Stimulated activated CD8-positive, alpha-beta memory T cell treated with anti-CD3 and anti-CD28 coated beads, Interleukin-2, amount 100 ng/mL, for 48 hours (primary cell): ENCODE measurements at regions not wholly inside any gene's neighbourhood (a gene's known extent, or its start where the extent isn't known, plus 50 kb on each side); places are given as distances from the start of the nearest gene placed in this dataset.
"Not testable (repeated sequence)": the region's sequence is repeated elsewhere in the genome, so short reads cannot be mapped to it uniquely, and the experiment has no call there.

Source experiments
- DNase-seq, 2 donors: peaks; one replicate each; pipeline ENCODE4 v3.0.0-alpha.2; 2020; ENCODE audit warnings: low read depth in 2 of 2

GRCh38 chr1:121003230-121003629 is 113.7 kb downstream of the PPIAL4A start:
- not testable (repeated sequence) for DNase-seq

- not testable (repeated sequence) for DNase-seq
Measured at GRCh38 chr1:121006826-121007225, 117.3 kb downstream of the PPIAL4A start.

GRCh38 chr1:121007755-121008154 is 118.2 kb downstream of the PPIAL4A start:
- not testable (repeated sequence) for DNase-seq

- not testable (repeated sequence) for DNase-seq
Measured at GRCh38 chr1:121008512-121009215, 119.1 kb downstream of the PPIAL4A start.

GRCh38 chr1:121009216-121010057 is 119.9 kb downstream of the PPIAL4A start:
- DNase-seq = peak; percentile 30 to 36

GRCh38 chr1:121010141-121010540 is 120.6 kb downstream of the PPIAL4A start:
- DNase-seq = not testable (repeated sequence)

- not testable (repeated sequence) for DNase-seq
Measured at GRCh38 chr1:121013181-121013580, 123.6 kb downstream of the PPIAL4A start.

- peak in 1 of 2 donors; percentile 15 for DNase-seq
Measured at GRCh38 chr1:121016182-121017028, 126.8 kb downstream of the PPIAL4A start.

GRCh38 chr1:121019715-121020349 is 130.3 kb downstream of the PPIAL4A start:
- not testable (repeated sequence) for DNase-seq

- DNase-seq = peak in 1 of 2 donors; percentile 18
Measured at GRCh38 chr1:121020350-121021236, 131.0 kb downstream of the PPIAL4A start.

GRCh38 chr1:121021716-121022115 is 132.1 kb downstream of the PPIAL4A start:
- not testable (repeated sequence) for DNase-seq

GRCh38 chr1:121032878-121033494 is 143.4 kb downstream of the PPIAL4A start:
- not testable (repeated sequence) for DNase-seq

GRCh38 chr1:121036792-121037191 is 147.2 kb downstream of the PPIAL4A start:
- DNase-seq = not testable (repeated sequence)

GRCh38 chr1:121040974-121041373 is 143.2 kb downstream of the FAM72B start:
- not testable (repeated sequence) for DNase-seq

GRCh38 chr1:121041497-121041896 is 142.6 kb downstream of the FAM72B start:
- DNase-seq = not testable (repeated sequence)

- not testable (repeated sequence) for DNase-seq
Measured at GRCh38 chr1:121042882-121043281, 141.3 kb downstream of the FAM72B start.

GRCh38 chr1:121048293-121048752 is 135.8 kb downstream of the FAM72B start:
- not testable (repeated sequence) for DNase-seq

GRCh38 chr1:121048769-121049443 is 135.2 kb downstream of the FAM72B start:
- not testable (repeated sequence) for DNase-seq

- DNase-seq = not testable (repeated sequence)
Measured at GRCh38 chr1:121050097-121050496, 134.0 kb downstream of the FAM72B start.
